ENCODE measurements at regions not wholly inside any gene's neighbourhood (a gene's known extent, or its start where the extent isn't known, plus 50 kb on each side); places are given as distances from the start of the nearest gene placed in this dataset.

- TF ChIP-seq CTCF (IDR thresholded peaks at IDR 0.05) (no peak), POLR2A (IDR thresholded peaks at IDR 0.05) (no peak), POLR2AphosphoS5 (IDR thresholded peaks at IDR 0.05) (no peak), EP300 (IDR thresholded peaks at IDR 0.05) (no peak)
These were observed 136.7 kb upstream of the GMDS start for GRCh38 chr6:2381872-2382661.

All from gastroesophageal sphincter (tissue), 3 donors.